ACHN (cell line): ENCODE measurements at regions not wholly inside any gene's neighbourhood (a gene's known extent, or its start where the extent isn't known, plus 50 kb on each side); places are given as distances from the start of the nearest gene placed in this dataset.

Source experiments
- DNase-seq: peaks from one replicate; pipeline ENCODE4 v3.0.0-alpha.2; 2015
- in situ Hi-C: cut with HindIII; loops from 2 replicates; pipeline ENCODE4 v1.10.0; 2017; ENCODE audit warnings: low sequenced_read_pairs, low pct_ligation_motif_present, low pct_unique_long_range_greater_than_20kb

DNA sequence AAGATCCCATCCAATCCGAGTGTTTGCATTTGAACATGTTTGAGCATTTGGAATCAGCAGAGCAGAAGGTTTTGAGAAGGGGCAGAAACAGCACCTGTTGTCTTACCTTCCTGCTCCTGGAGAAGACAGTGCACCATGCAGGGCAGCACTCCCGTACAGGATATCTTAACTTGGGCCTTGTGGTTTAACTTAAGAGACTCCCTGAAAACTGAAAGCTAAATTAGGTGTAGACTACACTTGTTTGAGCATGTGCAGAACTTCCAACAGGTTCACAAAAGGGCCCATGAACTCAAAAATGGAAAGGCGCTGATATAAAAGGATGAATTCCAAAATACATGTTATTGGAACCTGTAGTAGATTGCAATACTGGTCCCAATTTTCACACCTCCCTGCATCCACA is 175.4 kb upstream of the PRICKLE2 start:
- in situ Hi-C loops = no loop called here
- no peak for DNase-seq

DNA sequence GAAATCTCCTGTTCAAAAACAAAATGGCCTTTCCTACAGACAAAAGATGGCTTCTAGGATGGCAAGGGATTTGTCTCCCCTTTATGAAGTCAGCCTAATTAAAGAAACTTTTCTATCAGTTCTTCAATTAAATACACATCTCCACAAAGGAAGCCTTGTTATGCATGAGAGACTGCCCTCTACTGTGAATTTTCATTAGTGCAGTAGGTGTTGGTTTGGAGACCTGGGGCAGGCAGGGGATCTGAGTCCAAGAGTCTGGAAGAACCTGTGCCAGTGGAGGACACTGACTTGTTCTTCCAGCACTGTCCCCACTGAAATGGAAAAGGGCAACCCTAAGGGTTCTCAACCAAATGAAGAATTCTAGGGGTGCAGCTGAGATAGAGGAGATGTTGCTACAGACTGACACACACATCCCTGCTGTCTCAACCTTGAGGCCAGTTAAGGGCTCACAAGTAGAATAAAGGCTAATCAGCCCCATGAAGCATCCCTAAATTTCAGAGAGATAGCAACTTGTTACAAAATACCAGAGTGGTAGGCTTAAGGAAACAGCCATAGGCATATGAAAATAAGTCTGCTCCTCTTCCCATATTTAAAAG is 174.0 kb upstream of the PRICKLE2 start:
- peak; percentile 66 for DNase-seq
- in situ Hi-C loops = no loop called here

- no peak for DNase-seq
- in situ Hi-C loops = no loop called here
These were observed 173.2 kb upstream of the PRICKLE2 start for GRCh38 chr3:64398476-64398875.

GRCh38 chr3:64398006-64398405 is 172.7 kb upstream of the PRICKLE2 start:
- in situ Hi-C loops = no loop called here

DNA sequence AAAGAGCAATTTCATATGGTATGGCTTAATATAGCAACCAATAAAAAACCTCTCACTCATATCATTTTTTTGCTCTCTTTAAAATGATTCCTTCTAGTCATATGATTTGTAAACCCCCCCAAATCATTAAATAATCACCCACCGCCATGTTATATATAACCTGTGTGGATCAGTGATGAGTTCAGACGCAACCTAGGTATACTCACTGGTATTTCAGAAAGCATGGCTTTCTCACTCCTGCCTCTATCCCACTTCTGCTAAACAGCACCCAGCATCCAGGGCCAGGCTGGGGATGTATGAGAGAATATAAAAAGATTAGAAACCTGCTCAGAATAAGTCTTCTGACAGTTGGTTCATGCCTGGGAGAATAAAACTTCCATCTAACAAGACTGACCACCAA is 172.3 kb upstream of the PRICKLE2 start:
- in situ Hi-C loops = no loop called here
- DNase-seq = no peak

More at GRCh38 chr3:64398006-64398405, 172.7 kb upstream of the PRICKLE2 start:
- no peak for DNase-seq

- in situ Hi-C loops = no loop called here
- no peak for DNase-seq
These were observed 170.2 kb upstream of the PRICKLE2 start for GRCh38 chr3:64395490-64395889.

DNA sequence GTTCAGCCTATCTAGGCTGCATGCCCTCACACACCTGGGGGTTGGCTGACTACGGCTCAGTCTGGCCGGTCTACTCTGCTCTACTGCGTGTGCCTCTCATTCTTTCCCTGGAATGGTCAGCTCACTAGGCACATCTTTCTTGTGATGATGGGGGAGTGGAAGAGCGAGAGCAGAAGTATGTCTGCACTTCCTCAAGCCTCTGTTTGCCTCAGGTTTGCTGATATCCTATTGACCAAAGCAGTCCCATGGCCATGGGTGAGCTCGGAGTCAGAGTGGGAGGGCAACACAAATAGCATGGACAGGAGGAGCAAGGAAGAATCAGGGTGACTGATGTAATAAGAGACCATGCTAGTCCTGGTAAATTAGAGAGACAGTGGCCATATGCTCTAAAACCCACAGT is 167.9 kb upstream of the PRICKLE2 start:
- no peak for DNase-seq
- in situ Hi-C loops = no loop called here

DNA sequence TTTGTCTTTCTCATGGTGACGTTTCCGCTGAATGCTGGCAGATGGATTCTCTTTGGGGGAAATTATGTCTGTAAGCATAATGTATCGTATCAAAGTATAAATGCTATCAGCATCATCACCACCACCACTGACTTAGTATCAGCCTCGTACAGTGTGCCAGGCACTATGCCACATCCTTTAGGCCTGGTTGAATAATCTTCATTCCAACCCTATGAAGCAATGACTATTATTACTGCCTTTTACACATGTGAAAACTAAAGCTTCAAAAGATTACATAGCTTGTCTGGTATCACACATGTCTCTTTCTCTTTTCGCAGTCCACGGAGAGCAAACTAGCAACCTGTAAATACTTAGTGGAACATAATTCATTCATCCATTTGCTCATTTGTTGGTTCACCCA is 166.7 kb upstream of the PRICKLE2 start:
- in situ Hi-C loops = no loop called here

GRCh38 chr3:64390893-64391292 is 165.6 kb upstream of the PRICKLE2 start:
- in situ Hi-C loops = no loop called here
- no peak for DNase-seq

More for the DNA sequence above, 166.7 kb upstream of the PRICKLE2 start:
- DNase-seq = no peak

DNA sequence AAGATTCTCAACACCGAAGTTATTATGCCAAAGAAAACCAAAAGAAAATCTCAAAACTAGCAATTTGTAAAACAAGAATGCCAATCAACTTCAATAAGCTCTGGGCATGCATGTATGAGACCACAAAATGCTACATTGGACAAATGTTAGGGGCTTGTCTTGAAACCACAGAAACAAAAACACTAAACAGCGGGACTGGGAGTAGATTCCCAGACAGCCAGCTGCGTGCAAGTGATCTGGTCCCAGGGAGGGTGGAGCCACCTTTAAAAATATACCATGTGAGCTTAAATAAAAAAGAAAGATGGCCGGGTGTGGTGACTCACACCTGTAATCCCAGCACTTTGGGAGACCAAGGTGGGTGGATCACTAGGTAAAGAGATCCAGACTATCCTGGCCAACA is 163.6 kb upstream of the PRICKLE2 start:
- in situ Hi-C loops = no loop called here
- no peak for DNase-seq

DNA sequence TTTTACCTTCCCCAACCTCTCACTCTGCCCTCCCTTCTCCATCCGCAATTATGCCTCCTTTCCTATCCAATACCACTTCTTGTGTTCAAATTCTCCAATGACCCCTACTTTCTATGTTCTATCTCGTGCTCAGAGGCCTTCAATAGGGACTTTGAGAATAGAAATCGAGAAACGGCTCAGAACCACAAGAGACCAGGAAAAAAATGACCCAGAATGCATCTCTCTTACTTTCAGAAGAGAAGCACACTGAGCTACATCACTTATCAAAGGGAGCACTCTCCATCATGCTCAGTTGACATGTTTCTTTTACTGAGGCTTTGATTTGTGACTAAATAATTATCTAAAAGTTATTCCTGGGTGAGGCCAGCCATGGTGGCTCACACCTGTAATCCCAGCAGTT is 162.4 kb upstream of the PRICKLE2 start:
- DNase-seq = no peak
- in situ Hi-C loops = no loop called here

DNA sequence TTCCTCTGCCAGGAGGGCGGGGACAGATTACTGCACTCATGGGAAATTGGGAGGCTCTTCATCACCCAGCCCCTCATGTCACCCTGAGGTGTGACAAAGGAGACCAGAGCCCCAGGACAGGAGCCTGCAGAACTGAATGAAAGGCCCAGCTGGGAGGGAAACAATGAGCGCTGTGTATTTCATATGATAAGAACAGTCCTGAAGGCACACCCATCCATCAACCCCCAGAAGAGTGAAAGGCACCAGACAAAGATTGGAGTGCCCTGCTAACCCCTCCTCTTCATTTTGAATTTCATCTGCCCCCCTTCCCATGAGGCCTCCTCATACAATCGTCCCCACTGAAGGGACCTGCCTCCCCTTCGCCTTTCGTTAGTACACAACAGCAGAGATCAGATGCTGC is 160.0 kb upstream of the PRICKLE2 start:
- DNase-seq = no peak
- in situ Hi-C loops = no loop called here

- no peak for DNase-seq
- in situ Hi-C loops = no loop called here
These were observed 159.3 kb upstream of the PRICKLE2 start for GRCh38 chr3:64384561-64384960.

- in situ Hi-C loops = no loop called here
- DNase-seq = no peak
These were observed 156.9 kb upstream of the PRICKLE2 start for GRCh38 chr3:64382153-64382552.

DNA sequence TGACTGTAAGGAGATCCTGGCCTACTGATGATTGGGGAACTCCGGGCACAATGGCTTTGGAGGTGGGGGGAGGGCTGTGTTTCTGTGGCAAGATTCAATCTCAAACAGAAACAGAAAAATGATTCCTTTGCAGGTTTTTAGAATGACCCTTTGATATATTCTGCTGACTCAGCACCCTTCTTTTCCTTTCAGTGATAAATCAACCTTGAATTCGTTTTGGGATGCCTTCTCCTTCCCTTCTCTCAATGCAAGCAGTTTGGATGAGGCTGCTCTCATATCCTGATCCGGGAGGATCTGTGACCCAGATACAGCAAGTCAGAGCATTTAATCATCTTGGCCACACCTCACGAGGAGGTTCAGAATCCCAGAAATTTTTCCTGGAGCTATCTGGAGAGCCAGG is 156.1 kb upstream of the PRICKLE2 start:
- in situ Hi-C loops = no loop called here
- DNase-seq = no peak

GRCh38 chr3:64380546-64380945 is 155.3 kb upstream of the PRICKLE2 start:
- no peak for DNase-seq
- in situ Hi-C loops = no loop called here

DNA sequence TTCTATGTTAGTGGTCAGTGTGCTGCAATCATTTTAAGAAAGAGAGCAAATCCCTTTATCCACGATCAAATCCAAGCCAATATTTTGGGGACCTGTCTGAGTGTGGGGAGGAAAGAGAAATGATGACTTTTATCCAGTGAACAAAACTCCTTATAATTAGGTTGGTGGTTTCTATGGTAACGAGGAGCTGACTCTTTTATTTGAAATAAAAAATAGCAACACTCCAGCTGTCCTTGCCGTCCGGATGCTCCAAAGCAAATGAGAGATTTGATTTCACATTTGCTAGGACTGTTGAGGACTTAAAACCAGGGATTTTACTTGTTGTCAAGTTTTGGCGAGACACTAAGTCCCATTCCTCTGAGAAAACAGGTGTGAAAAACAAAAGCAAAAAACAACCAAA is 154.0 kb upstream of the PRICKLE2 start:
- no peak for DNase-seq
- in situ Hi-C loops = no loop called here

- DNase-seq = no peak
- in situ Hi-C loops = no loop called here
These were observed 152.7 kb upstream of the PRICKLE2 start for GRCh38 chr3:64377942-64378341.

DNA sequence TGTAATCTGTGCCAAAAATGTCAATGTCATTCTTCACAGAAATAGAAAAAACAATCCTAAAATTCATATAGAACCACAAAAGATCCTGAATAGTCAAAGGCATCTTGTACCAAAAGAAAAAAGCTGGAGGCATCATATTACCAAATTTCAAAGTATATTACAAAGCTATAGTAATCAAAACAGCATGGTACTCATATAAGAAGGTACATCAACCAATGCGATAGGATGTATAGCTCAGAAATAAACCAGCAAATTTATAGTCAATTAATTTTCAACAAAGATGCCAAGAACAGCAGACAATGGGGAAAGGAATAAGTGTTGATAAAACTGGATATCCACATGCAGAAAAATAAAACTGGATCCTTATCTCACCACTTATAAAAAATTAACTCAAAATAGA is 150.5 kb upstream of the PRICKLE2 start:
- DNase-seq = no peak

DNA sequence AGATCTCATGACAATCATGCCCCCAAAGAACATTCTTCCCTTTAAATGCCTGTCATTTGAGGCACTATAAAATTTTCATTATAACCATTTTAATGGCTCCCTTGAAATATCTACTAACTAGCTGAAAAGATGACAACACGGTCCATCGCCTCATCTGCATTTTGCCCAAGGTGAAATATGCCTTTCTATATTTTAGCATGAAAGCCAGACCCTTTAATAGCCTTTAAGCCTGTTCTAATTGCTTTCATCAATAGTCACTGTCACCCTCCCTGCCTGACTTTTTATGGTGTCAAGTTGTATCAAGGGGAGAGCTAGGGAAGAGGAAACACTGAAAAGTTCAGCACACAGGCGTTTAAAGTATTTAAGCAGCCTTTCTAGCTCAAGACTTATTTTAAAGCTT is 144.1 kb upstream of the PRICKLE2 start:
- in situ Hi-C loops = no loop called here
- no peak for DNase-seq

More for the DNA sequence above, 150.5 kb upstream of the PRICKLE2 start:
- in situ Hi-C loops = no loop called here
